CD4-positive, alpha-beta T cell (primary cell): ENCODE measurements at regions not wholly inside any gene's neighbourhood (a gene's known extent, or its start where the extent isn't known, plus 50 kb on each side); places are given as distances from the start of the nearest gene placed in this dataset.

Experiments used
- ATAC-seq: fragments of 200-7000 bp; cut with Tn5 transposase; one replicate; pipeline ENCODE4 v1.10.0; 2022; ENCODE audit warnings: mild to moderate bottlenecking; ENCODE audit not compliant: poor library complexity
- CTCF ChIA-PET: fragments of 350-600 bp; sonication (Branson Sonifier 250); formaldehyde crosslinking; loops from one replicate; lab custom pipeline; 2021; ENCODE audit warnings: antibody characterized with exemption, inconsistent platforms; lab: Charles Lee
- POLR2A ChIA-PET: fragments of 350-600 bp; sonication (Branson Sonifier 250); formaldehyde crosslinking; loops from one replicate; lab custom pipeline; 2021; ENCODE audit warnings: antibody characterized with exemption, inconsistent platforms; lab: Charles Lee
- DNase-seq, 14 experiments: peaks; one replicate each; pipeline ENCODE4 v3.0.0-alpha.2; 2013 to 2020; ENCODE audit warnings: mixed read lengths in 2 of 14
- H3K27ac ChIP-seq, 2 donors: one replicate each; pipeline versions ENCODE4 v1.5.1 to v1.7.0; 2013; ENCODE audit warnings: low read length in 2 of 2, low read depth in 1 of 2, mild to moderate bottlenecking in 1 of 2
- H3K27me3 ChIP-seq, 2 experiments: 1 replicate in 1 of 2; 2 replicates in 1 of 2; pipeline versions ENCODE4 v1.6.1 to v1.7.0; 2013; ENCODE audit warnings: low read length in 2 of 2, control low read depth in 1 of 2, mild to moderate bottlenecking in 1 of 2, moderate library complexity in 1 of 2; ENCODE audit not compliant: insufficient read depth in 2 of 2, control insufficient read depth in 1 of 2
- H3K36me3 ChIP-seq: one replicate; pipeline ENCODE4 v1.6.1; 2013; ENCODE audit warnings: low read length, control low read depth; ENCODE audit not compliant: insufficient read depth
- H3K4me1 ChIP-seq: one replicate; pipeline ENCODE4 v1.6.1; 2013; ENCODE audit warnings: low read length, control low read depth; ENCODE audit not compliant: insufficient read depth
- H3K4me3 ChIP-seq: one replicate; pipeline ENCODE4 v1.5.1; 2013; ENCODE audit warnings: mild to moderate bottlenecking, low read length, moderate library complexity
- H3K9me3 ChIP-seq, 2 experiments: 1 replicate in 1 of 2; 2 replicates in 1 of 2; pipeline versions ENCODE4 v1.6.1 to v1.7.0; 2013; ENCODE audit warnings: low read length in 2 of 2, mild to moderate bottlenecking in 2 of 2, control low read depth in 1 of 2, moderate library complexity in 1 of 2; ENCODE audit not compliant: control insufficient read depth in 1 of 2, insufficient read depth in 1 of 2
- H3K27ac Mint-ChIP-seq: one replicate; pipeline ENCODE4 v1.8.0; 2020; ENCODE audit warnings: mixed read lengths
- H3K27me3 Mint-ChIP-seq: one replicate; pipeline ENCODE4 v1.8.0; 2021; ENCODE audit warnings: mixed read lengths
- H3K36me3 Mint-ChIP-seq: one replicate; pipeline ENCODE4 v1.8.0; 2021; ENCODE audit warnings: low read depth, mixed read lengths
- H3K4me1 Mint-ChIP-seq: one replicate; pipeline ENCODE4 v1.8.0; 2021; ENCODE audit warnings: low read depth, mixed read lengths
- H3K4me3 Mint-ChIP-seq: one replicate; pipeline ENCODE4 v1.8.0; 2020; ENCODE audit warnings: mild to moderate bottlenecking, mixed read lengths
- H3K9me3 Mint-ChIP-seq: one replicate; pipeline ENCODE4 v1.8.0; 2020; ENCODE audit warnings: mixed read lengths
- CTCF ChIP-seq: fragments of 200-600 bp; IDR thresholded peaks from one replicate; pipeline ENCODE4 v1.8.0; 2022; ENCODE audit warnings: antibody characterized with exemption, mild to moderate bottlenecking
- intact Hi-C, 2 experiments: fragments of 100-400 bp; cut with DNase I in 1 of 2; cut with micrococcal nuclease in 1 of 2; formaldehyde crosslinking; loops; one replicate each; pipeline versions ENCODE4 v1.15.1 to v1.9.0; 2023 to 2025; cut with DNase I, micrococcal nuclease

DNA sequence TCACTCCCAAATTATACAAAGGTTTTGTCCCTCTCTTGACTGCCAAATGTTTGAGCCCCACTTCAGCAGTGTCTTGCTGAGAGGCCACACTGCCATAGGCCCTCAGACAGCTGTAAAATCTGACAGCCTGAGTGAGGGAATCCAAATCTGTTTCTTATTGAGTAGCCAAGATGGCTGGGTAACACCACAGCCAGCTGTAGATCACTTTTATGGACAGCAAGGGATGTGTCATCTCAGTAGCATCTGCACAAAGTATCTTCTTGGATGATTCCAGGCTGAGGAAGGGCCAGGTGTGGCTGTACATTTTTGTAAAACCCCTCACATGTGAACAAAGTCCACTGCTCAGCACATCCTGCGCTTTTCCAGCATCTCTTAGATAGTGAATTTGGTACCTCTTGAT is 237.0 kb upstream of the LRTM1 start:
- ChIA-PET CTCF (no interaction called here), POLR2A (no interaction called here)
- no peaks in the 10 kb centered on the region for H3K4me1 ChIP-seq
- ATAC-seq (no peak), DNase-seq (no peak)
- no peaks in the 10 kb centered on the region for H3K27me3 ChIP-seq
- Mint-ChIP-seq H3K4me1 (no peaks in the 10 kb centered on the region), H3K36me3 (no peaks in the 10 kb centered on the region), H3K27me3 (no peaks in the 10 kb centered on the region), H3K4me3 (no peak overlapping the region), H3K27ac (no peak overlapping the region), H3K9me3 (peaks cover 4% of the 10 kb centered on the region)
- H3K9me3 ChIP-seq = peaks cover 0 to 5% of the 10 kb centered on the region in 2 experiments
- H3K27ac ChIP-seq = no peak overlapping the region
- H3K4me3 ChIP-seq = no peak overlapping the region
- H3K36me3 ChIP-seq = no peaks in the 10 kb centered on the region
- intact Hi-C loops = no loop called here
- TF ChIP-seq CTCF = no peak

DNA sequence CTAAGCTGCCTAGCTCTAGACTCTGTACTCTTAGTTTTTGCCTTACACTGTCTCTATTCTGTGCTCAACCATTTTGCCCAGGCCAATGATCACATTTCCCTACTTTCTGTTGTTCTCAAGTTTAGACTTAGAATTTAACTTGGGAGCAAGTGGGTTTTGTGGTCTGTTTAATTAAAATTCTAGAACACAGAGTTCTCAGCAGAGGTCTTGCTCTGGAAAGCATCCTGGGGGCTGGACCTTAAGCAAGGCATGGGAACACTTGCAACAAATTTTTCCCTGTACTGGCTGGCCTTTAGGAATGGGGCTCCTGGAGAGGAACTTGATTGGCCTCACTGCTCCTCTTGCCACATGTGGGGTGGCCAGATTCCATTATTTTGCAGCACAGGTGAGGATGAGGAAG is 236.3 kb upstream of the LRTM1 start:
- intact Hi-C loops = no loop called here
- Mint-ChIP-seq H3K4me3 (no peak overlapping the region), H3K9me3 (peaks cover 3% of the 10 kb centered on the region), H3K36me3 (no peaks in the 10 kb centered on the region), H3K27me3 (no peaks in the 10 kb centered on the region), H3K4me1 (no peaks in the 10 kb centered on the region), H3K27ac (no peak overlapping the region)
- Histone ChIP-seq H3K27me3 (no peaks in the 10 kb centered on the region), H3K27ac (no peak overlapping the region), H3K4me3 (no peak overlapping the region), H3K9me3 (peaks cover 0 to 5% of the 10 kb centered on the region in 2 experiments), H3K4me1 (no peaks in the 10 kb centered on the region), H3K36me3 (no peaks in the 10 kb centered on the region)
- POLR2A ChIA-PET = no interaction called here
- no peak for ATAC-seq
- CTCF ChIA-PET = no interaction called here
- DNase-seq = no peak
- no peak for TF ChIP-seq CTCF

GRCh38 chr3:55163421-55163820 is 235.6 kb upstream of the LRTM1 start:
- DNase-seq (no peak), ATAC-seq (no peak)
- no peak overlapping the region for H3K27ac Mint-ChIP-seq
- H3K4me1 Mint-ChIP-seq = no peaks in the 10 kb centered on the region
- H3K27me3 Mint-ChIP-seq = no peaks in the 10 kb centered on the region
- no peaks in the 10 kb centered on the region for H3K27me3 ChIP-seq
- H3K4me1 ChIP-seq = no peaks in the 10 kb centered on the region
- CTCF ChIA-PET = no interaction called here
- TF ChIP-seq CTCF = no peak
- no peak overlapping the region for H3K27ac ChIP-seq
- no peak overlapping the region for H3K4me3 ChIP-seq
- H3K36me3 Mint-ChIP-seq = no peaks in the 10 kb centered on the region
- H3K36me3 ChIP-seq = no peaks in the 10 kb centered on the region
- POLR2A ChIA-PET = no interaction called here
- peaks cover 3% of the 10 kb centered on the region for H3K9me3 Mint-ChIP-seq
- H3K9me3 ChIP-seq = peaks cover 0 to 5% of the 10 kb centered on the region in 2 experiments
- intact Hi-C loops = no loop called here
- H3K4me3 Mint-ChIP-seq = no peak overlapping the region
